HG02938 (cell line): ENCODE measurements at regions not wholly inside any gene's neighbourhood (a gene's known extent, or its start where the extent isn't known, plus 50 kb on each side); places are given as distances from the start of the nearest gene placed in this dataset.
"Not testable (repeated sequence)": the region's sequence is repeated elsewhere in the genome, so short reads cannot be mapped to it uniquely, and the experiment has no call there.

Source experiments
- ATAC-seq: cut with Tn5 transposase; IDR thresholded peaks from one replicate; pipeline ENCODE4 v1.9.1; 2021; ENCODE audit warnings: mild to moderate bottlenecking, moderate library complexity; ENCODE audit not compliant: unreplicated experiment

DNA sequence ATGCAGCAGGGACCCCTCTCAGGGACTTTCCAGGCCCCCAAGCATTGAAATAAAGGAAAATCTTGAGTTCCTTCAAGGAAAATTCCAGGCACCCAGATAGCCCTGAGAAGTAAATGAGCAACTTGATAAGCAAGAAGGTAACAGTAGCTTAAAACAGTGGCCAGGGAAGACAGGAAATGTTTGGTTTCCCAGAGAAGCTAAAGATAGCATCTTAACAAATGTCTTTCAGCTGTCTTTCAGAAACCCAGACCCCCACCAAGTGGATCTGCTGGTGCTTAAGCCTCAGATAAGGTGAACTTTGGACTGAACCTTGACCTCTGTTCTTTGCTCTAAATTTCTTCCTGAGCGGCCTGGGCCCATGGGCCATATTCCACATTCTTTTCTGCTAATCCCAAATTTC is 117.8 kb upstream of the CST7 start:
- ATAC-seq = no peak

DNA sequence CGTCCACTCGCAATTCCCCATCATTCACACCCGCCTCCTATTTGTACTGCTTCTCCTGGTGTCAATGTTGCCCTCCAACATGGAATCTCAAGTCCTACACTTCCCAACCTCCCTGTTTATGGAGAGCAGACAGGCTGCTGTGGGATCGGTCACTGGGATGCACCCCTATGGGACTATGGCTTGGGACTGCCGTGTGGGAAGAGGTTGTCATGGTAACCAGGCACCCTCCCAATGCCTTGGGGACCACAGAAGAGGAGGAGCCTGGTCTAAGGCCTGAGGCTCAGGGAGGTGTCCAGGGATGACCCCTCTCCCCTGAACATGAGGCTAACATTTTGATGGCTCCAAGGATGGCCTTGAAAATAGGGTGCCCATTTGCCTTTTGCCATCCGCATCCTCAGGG is 116.6 kb upstream of the CST7 start:
- ATAC-seq = no peak

DNA sequence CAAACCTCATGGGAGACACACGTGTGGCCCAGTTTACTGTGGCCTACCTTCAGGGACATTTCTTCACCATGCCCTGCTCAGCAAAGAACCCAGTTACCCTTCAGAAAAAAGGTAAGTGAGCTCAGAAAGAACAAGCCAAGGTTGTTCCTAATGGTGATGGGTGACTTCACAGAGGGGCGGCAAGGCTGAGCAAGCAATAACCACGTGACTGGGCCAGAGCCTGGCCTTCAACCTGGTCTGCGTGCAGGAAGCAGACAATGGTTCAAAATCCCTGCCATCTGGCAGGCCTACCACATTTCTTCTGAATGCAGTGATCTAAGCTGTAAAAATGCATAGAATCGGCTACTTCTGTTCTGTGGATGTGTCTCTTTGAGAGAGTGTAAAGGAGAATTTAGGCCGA is 115.5 kb upstream of the CST7 start:
- ATAC-seq = no peak

DNA sequence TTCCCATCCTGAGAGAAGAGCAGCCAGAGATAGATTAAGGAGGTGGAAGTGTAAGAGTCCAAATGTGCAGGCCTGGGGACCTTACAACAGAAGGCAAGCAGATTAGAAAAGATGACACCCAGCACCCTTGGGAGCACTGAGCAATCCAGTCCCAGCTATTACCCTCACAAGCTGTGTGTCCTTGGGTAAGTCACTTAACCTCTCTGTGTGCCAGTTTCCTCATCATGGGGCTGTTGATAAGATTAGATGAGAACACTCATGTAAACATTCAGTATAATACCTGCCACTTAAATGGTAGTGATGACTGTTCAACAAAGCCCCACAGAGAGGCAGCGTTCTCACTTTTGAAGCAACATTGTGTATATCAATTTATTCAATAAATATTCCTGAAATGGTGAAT is 114.8 kb upstream of the CST7 start:
- no peak for ATAC-seq

DNA sequence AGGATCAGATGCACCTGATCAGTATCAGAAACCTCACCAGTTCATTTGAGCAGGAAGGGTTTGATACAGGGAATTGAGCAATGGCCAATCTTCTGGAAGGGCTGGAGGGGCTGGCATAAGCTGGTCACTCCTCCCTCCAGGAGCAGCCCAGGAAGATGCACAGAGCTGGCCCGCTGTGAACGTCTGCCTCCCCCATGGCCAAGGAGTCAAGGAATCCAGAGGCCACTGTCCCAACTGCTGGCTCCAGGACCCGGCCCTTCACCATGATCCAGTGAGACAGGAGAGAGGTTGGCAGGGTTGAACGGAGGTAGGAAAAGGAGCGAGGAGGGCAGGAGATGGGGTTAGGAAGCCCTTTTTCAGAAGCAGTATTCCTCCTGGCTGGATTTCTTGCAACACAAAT is 113.9 kb upstream of the CST7 start:
- no peak for ATAC-seq

DNA sequence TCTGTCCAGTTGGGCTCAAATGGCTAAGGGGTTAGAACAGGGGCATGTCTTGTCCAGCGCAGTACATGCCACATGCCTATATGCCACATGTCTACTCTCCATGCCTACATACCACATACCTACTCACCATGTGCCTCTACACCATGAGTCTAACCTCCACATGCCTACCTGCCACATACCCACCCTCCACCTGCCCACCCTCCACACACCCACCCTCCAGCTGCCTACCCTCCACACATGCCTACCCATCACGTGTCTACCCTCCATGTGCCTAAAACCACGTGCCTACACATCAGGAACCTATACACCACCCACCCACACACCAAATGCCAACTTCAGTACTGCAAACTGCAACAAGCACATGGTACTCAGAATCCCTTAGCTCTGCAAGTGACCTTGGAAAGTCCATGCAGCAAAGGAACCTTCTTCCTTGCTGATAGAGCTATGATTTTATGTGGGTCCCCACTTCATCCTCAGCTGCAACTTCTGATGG is 113.0 kb upstream of the CST7 start:
- ATAC-seq = no peak

DNA sequence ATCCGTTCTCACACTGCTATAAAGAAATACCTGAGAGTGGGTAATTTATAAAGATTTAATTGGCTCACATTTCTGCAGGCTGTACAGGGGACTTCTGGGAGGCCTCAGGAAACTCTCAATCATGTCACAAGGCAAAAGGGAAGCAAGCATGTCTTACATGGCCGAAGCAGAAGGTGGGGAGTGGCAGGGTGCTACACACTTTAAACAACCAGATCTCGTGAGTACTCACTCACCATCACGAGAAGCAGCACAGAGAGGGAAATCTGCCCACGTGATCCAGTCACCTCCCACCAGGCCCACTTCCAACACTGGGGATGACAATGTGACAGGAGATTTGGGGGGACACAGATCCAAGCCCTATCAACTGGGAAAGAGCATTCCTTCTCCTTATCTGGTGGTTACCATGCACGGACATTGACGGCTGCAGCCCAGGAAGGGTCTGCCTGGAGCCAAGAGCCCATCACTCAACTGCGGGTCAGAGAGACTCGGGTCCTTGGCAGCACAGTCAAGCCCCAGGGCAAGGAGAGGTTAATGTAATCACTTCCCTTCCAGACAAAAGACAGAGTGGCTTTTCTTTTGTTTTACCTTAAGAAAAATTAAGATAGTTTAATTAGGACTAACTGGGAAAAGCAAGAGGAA is 112.3 kb upstream of the CST7 start:
- ATAC-seq = no peak

DNA sequence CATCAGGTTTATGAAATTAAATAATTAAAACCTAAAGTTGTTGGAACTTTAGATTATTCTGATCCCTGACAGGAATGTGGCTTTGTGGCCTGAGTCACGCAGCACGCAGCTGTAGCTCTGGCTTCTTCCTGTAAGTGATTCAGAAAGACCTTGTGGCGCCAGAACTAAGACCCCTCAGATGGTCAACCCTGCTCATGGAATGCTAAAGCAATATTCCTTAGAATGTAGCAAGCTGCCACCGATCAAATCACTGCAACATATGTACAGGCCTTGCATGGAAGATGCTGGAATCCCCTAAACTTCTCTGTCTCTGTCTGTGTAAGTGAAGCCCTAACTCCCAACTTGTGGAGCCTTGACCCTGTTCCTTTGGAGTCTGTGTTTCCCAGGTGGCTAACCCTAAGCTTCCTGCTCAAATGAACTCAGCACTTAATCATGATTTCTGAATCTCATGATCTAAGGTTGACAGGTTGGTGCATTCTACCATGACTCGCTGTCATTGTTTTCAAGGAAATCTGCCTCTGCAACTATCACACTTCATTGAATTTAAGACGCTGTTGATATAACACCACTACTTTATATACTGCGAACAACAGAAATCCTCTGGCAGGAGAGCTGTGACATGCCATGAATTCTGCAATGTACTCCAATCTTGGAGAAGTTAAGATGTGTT is 111.2 kb upstream of the CST7 start:
- no peak for ATAC-seq

DNA sequence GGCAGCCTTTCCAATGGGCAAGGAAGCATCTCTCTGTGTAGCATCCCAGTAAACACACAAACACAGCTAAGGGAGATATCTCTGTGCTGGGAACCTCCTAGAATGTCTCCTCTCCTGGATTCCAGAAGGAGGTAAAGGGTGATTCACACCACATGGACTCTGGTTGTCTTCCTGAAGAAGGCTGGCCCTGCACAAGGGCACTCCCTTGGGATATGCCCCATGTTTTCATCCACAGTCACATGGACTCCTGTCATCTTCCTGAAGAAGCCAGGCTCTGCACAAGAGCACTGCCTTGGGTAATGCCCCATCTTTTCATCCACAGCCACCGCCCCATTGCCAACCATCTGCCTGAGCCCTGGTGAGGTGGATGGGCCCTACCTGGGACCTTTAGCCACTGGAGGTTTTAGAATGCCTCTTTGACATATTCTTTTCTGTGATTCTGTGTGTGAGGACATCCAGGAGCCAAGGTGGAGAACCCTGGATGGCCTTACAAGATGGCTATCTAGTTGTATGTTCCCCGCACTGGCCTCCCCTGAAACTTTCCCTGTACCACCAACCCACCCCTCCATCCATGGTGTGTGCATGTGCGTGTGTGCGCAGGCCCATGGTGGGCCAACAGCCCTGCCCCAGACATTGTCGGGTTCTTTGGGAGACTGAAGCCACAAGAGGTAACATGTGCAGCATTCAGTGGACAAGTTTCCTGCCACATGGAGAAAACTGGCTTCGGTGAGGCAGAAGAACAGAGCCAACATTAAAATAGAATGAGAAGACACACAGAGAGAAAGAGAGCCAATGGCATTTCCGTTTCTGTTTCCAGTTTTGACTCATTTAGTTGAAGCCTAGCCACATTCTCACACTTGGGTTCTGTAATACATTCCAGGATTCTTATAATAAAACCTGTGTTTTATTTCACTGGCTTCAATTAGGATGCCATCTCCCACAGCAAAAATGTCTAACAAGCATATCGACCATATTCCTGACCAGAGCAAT is 110.2 kb upstream of the CST7 start:
- ATAC-seq = no peak

DNA sequence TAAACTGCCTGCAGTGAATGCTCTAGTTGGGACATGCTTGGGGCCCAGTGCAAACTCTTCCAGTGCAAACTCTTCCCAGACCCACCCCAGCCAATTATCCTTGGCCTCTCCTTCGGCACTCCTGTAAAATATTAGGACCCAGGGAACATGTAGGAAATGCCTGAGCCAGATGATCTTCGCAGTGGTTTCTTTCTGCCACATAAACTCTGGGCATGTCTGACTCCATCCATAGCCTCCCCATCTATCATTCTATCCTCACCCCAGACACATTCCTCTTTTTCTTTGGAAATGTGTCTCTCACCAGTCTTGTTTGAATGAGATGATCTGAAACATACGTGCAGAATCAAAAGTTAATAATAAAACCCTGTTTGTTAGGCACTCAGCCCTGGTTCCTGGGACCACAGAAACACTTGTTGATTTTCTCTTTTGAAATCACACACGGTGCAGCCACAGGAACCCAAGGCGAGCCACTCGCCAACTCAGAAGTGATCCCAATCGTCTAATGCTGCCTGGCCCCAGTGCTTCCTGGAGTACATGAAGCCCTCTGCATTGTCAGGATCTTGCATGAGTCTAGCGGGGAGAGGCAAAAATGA is 108.9 kb upstream of the CST7 start:
- ATAC-seq = no peak

DNA sequence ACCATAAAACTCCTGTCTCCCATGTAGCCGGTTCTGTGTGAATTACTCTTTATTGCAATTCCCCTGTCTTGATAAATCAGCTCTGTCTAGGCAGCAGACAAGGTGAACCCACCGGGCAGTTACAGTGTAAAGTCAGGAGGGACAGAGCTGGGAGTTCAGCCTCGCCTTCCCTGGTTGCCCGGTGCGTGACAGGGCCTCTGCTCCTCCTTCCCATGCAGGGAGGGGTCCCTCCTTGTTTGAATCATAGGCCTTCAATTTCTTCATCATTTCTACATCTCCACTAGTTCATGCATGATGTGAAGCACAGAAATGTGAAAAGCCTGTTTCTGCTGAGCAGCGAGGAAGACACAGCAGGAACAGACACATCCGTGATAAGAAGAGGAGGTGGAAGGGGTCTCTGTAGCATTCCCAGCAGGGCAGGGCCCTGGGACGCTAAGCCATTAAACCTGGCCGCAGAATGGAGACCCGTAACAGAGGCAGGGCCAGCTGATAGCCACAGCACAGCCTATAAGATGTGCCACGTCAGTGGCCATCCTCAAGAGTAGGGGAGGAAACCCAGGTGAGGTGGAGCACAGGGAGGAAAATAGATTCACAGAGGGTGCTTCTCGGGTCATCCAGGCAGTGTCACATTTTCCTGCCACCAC is 106.7 kb upstream of the CST7 start:
- no peak for ATAC-seq

DNA sequence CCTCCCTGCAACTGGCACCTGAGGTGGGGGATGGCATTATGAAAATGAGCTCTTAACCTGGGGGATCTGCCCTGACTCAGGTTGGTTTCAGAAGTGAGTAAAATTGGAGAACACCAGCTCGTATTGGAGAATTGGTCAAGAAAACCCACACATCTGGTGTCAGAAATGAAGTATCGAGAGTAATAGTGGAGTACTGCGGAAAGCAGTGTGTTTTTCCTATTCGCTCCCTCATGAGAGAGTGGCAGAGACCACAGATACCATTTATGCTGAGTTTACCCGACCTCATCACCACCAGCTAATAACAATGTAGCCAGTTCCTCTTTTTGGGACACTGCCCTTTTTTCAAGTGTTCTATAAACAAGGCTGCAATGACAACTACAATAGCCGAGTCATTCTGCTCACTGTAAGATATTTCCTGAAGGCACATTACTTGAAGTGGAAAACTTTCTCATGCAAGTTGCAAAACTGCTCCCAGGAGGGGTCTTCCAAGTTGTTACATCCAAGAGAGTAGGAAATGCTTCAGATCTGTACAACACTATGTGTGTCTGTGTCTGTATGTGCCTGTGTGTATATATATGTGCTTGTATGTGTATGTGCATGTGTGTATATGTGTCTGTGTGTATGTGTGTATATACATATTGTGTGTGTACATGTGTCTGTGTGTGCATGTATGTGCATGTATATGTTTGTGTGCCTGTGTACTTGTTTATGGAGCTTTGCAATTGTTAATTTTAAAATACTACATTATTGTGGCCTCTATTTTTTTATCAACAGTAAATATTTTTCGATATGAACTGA is 106.0 kb upstream of the CST7 start:
- ATAC-seq = peak; percentile 95

DNA sequence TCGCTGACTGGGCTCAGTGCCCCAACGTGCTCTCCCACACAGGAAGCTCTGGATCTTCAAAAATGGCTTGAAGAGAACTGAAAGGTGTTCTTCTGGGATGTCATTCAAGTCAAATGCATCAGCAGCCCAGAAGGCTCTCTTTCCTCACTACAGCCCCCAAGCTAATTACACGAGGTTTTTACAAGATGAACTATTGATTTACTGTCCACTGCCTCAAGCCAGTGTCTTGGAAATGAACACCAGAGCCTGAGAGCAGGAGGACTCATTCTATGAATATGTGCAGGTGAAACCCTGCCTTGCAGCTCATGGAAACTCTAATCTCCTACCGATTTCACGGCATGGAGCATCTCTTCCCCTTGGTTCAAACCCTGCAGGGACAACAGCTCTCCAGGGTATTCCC is 98.9 kb upstream of the CST7 start:
- ATAC-seq = no peak

DNA sequence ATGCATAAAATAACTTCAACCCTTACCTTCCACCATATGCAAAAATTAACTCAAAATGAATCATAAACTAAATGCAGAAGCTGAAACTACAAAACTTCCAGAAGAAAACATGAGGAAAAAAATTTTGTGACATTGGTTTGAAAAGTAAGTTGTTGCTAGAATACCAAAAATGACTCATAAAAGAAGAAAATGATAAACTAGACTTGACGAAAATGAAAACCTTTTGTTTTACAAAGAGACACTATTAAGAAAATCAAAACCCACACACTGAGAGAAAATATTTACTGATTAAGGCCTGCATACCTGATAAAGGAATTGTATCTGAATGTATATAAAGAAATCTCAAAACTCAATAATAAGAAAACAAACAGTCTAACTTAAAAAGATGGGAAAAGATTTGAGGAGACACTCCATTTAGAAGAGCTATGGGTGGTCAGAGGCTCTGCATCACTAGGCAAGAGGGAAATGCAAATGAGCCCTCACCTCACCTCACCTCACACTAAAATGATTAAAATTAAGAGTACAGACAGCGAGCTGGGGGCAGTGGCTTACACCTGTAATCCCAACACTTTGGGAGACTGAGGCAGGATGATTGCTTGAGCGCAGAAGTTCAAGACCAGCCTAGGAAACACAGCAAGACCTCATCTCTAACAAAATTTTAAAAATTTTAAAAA is 97.6 kb upstream of the CST7 start:
- no peak for ATAC-seq

DNA sequence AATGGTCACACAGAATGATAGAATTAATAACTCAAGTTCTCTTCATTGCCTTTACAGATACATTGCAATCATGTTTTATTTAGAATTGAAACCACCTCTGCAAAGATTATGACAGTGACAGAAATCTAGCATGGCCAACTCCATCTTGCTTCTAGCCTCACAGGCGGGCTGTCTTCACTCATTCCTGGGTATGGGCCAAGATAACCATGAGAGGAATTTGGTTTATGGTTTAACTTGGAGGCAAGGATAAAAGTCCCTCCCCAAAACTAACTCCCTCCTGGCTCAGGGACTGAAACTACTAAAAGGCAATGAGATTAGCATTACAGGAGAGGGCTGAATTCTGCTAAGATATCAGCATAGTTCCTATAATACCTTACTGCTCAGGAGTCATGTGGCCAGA is 95.2 kb upstream of the CST7 start:
- no peak for ATAC-seq

DNA sequence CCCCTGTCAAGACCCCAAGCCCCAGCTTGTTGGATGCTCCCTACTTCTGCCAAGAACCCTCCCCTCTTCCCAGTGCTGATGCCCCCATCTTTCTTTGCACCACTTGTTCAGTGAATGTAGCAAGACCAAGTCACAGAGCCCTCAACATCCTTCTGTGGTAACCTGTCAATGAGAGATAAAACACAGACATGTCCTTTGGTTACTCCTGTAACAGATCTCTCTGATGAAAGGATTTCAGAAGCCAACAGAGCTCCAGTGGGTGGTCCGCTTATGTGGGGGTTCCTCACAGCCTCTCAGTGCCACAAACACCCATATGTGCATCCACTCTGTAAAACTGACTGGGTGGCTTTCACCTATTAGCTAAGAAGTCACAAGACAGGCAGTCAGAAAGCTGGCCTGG is 93.2 kb upstream of the CST7 start:
- no peak for ATAC-seq

DNA sequence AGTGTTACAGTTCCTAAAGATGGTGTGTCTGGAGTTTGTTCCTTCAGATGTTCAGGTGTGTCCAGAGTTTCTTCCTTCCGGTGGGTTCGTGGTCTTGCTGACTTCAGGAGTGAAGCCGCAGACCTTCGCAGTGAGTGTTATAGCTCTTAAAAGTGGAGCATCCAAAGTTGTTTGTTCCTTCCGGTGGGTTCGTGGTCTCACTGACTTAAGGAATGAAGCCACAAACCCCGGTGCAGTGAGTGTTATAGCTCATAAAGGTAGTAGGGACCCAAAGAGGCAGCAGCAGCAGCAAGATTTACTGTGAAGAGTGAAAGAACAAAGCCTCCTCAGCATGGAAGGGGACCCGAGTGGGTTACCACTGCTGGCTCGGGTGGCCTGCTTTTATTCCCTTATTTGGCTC is 90.6 kb upstream of the CST7 start:
- ATAC-seq = not testable (repeated sequence)

DNA sequence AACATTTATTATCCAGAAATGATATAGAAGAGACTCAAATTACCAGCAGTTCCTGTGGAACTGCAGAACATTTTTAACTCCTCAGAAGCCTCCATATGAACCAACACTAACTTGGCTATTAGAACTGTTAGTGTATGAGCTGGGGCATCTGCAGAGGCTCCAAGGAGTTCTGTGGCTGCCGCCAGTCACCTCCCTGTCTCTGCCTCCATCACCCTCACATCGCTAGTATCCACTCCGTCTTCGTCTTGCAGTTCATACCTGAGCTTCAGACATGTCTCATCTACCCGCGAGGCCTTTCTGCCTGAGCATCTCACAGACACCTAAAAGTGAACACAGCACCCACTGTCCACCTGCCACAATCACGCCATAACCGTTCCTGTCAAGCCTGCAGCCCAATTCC is 89.5 kb upstream of the CST7 start:
- ATAC-seq = no peak

DNA sequence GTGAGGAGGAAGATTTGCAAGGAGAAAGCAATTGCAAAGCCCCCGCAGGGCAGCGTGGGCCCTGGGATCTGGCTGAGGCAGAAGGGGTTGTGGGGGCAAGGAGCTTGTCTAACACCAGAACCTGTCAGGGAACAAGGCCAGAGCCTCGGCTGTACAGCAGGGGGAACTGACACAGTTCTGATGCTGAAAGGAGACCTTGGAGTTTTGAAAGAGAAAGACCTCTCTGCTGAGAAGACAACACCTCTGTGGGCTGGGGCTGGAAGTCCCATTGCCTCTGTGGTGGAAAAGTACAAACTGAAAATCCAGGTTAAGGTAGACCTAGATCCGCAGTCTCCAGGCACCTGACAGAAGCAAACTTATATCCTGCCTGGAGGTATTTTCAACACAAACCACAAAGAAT is 86.9 kb upstream of the CST7 start:
- no peak for ATAC-seq
